Pulmonary artery endothelial cell (primary cell): ENCODE measurements at regions not wholly inside any gene's neighbourhood (a gene's known extent, or its start where the extent isn't known, plus 50 kb on each side); places are given as distances from the start of the nearest gene placed in this dataset.

Source experiments
- DNase-seq: peaks from one replicate; pipeline ENCODE4 v3.0.0-alpha.2; 2011; ENCODE audit warnings: low read depth, low spot score

GRCh38 chr6:48272518-48272917 is 161.5 kb upstream of the PTCHD4 start:
- no peak for DNase-seq

- DNase-seq: no peak
These were observed 144.1 kb upstream of the PTCHD4 start for GRCh38 chr6:48255094-48255493.

- no peak for DNase-seq
These were observed 138.1 kb upstream of the PTCHD4 start for GRCh38 chr6:48249071-48249470.

- no peak for DNase-seq
These were observed 132.1 kb upstream of the PTCHD4 start for GRCh38 chr6:48243071-48243470.

- no peak for DNase-seq
These were observed 129.3 kb upstream of the PTCHD4 start for GRCh38 chr6:48240287-48240686.

- DNase-seq: no peak
These were observed 125.4 kb upstream of the PTCHD4 start for GRCh38 chr6:48236375-48236774.

- DNase-seq: no peak
These were observed 122.1 kb upstream of the PTCHD4 start for GRCh38 chr6:48233063-48233462.

- DNase-seq: no peak
These were observed 118.8 kb upstream of the PTCHD4 start for GRCh38 chr6:48229841-48230240.

- DNase-seq: no peak
These were observed 111.2 kb upstream of the PTCHD4 start for GRCh38 chr6:48222241-48222640.

GRCh38 chr6:48213076-48213788 is 102.2 kb upstream of the PTCHD4 start:
- DNase-seq: no peak

- DNase-seq: no peak
These were observed 101.5 kb upstream of the PTCHD4 start for GRCh38 chr6:48212501-48212900.

GRCh38 chr6:48206091-48206490 is 95.1 kb upstream of the PTCHD4 start:
- no peak for DNase-seq

GRCh38 chr6:48200869-48201390 is 89.9 kb upstream of the PTCHD4 start:
- no peak for DNase-seq

- no peak for DNase-seq
These were observed 88.5 kb upstream of the PTCHD4 start for GRCh38 chr6:48199499-48199898.

GRCh38 chr6:48197941-48198340 is 86.9 kb upstream of the PTCHD4 start:
- DNase-seq: no peak

GRCh38 chr6:48194596-48195295 is 83.7 kb upstream of the PTCHD4 start:
- DNase-seq: no peak

- DNase-seq: no peak
These were observed 77.2 kb upstream of the PTCHD4 start for GRCh38 chr6:48188158-48188557.

- DNase-seq: no peak
These were observed 75.7 kb upstream of the PTCHD4 start for GRCh38 chr6:48186746-48187145.

GRCh38 chr6:48184648-48185047 is 73.7 kb upstream of the PTCHD4 start:
- DNase-seq: no peak

GRCh38 chr6:48183811-48184605 is 73.0 kb upstream of the PTCHD4 start:
- no peak for DNase-seq

- DNase-seq: no peak
These were observed 72.2 kb upstream of the PTCHD4 start for GRCh38 chr6:48183178-48183577.

- no peak for DNase-seq
These were observed 67.7 kb upstream of the PTCHD4 start for GRCh38 chr6:48178700-48179099.
